ENCODE measurements at regions not wholly inside any gene's neighbourhood (a gene's known extent, or its start where the extent isn't known, plus 50 kb on each side); places are given as distances from the start of the nearest gene placed in this dataset.

DNA sequence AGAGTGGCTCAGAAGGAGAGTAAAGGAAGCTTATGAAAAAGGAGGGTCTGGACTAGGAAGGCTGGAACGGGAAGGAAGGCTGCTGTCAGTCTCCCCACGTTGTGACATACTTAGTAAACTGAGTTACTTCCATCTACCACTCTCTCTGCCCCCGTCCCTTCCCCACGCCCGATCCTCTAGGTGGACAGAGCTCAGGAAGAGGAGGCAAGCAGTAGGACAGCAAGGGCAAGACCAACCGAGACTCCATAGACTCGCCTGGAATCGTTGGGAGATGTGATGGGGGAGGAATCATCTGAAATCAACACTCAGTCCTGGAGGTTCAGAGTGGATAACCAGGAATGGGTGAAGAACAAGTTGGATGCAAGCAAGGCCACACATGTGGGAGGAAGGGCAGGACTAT lies 240.7 kb downstream of the BUD13 start:
- DNase-seq (ENCODE audit: low read depth): no peak

DNA sequence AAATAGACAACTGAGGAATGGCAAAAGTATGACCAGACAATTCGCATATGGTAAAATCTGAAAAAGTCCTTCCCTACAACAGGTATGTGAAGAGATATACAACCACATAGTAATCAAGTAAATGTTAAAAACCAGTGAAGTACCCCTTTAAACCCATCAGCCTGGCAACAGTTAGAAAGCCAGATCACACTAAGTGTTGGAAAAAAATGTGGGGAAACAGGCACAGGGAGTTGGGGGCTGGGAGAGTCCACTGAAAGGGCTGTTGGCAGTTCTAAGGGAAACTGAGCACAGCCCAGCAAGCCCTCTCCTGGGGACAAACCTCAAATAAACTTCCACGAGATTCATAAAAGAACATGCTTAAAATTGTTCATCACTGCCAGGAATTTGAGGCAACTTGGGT lies 242.1 kb downstream of the BUD13 start:
- DNase-seq (ENCODE audit: low read depth): no peak

DNA sequence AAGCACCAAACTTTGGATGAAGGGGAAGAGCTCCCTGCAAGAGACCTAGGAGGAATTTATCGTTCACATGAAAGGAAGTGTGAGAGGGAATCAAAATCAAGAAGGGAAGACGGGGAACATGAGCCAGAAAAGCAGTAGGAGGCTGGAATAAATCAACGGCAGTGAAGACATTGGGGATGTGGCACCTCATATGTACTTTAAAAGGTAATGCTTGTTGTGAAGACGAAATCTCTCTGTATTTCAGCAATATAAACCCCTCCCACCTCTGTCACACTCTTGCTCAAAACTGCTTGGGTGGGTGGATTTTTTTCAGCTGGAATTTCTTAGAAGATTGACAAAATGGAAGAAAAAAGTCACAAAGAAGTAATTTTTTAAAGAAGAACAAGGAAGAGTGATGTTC lies 243.5 kb downstream of the BUD13 start:
- DNase-seq (ENCODE audit: low read depth): no peak

DNA sequence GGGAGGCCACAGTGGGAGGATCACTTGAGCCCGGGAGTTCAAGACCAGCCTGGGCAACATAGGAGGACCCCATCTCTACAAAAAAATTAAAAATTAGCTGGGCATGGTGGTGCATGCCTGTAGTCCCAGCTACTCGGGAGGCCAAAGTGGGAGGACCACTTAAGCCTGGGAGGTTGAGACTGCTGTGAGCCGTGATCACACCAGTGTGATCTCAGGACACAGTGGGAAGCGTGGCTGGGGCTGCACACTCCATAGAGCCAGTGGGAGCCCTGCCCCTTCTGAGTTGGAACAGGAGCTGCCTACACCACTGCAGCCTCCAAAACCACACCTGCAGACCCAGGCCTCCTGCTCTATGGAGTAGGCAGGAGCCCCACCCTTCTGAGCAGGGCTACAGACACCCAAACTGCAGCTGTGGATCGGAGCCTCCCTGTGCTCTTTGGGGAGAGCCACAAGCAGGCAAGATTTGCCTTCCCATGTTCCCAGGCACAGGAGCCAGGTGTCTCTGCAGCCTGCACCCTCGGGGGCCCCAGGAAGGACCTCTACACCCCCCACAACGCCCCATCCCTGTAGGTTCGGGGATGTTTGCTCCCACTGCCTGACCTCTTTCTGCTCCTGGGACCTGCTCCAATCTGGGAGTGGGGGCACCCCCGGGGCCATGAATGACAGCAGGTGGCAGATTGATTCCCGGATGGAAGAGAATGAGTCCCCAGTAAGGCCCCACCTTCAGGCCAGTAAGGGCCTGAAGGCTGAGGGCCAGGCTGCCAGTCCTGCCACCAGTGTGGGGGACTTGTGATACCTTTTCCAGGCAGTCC lies 245.4 kb downstream of the BUD13 start:
- DNase-seq (ENCODE audit: low read depth): no peak

DNA sequence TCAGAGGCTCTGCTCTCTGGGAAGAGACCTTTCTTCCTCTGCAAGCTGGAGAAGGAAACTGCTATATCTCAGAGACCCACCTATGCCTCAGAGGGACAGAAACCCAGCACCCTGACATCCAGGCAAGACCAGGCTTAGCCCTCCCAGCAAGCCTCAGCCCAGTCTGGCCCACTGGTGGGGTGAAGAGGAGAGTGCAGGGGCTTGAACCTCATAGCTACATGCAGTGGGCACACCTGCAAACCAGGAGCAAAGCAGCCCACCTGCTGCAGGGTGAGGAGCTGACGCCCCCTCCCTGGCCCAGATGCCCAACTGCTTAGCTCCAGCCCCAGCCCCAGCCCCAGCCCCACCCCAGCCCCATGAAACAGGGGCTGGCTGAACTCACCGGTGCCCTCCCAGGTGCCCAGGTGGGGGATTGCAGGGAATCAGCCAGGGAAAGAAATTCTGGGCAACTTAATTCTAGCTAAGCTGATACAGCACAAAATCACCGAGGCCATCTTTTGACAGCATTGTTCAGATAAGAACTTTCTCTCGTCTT lies 246.8 kb downstream of the BUD13 start:
- no peak for DNase-seq (ENCODE audit: low read depth)

DNA sequence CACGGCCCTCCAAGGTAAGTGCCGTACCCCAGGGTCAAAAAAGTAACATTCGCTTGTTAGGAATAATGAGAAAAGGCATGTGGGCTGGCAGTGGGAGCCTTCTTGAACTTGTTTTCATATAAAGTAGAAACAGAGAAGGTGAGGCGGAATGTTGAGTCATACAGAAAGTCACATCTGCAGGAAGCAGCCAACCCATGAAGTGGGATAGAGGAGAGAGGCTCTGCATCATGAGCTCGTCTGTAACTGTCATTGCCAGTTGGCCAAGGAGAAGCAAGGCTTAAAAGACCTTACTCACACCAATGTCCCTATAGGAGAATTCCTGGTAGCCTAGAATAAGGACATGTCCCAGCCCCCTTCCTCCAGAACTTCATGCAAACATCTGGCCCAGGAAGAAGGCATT lies 253.3 kb downstream of the BUD13 start:
- DNase-seq (ENCODE audit: low read depth): no peak

DNA sequence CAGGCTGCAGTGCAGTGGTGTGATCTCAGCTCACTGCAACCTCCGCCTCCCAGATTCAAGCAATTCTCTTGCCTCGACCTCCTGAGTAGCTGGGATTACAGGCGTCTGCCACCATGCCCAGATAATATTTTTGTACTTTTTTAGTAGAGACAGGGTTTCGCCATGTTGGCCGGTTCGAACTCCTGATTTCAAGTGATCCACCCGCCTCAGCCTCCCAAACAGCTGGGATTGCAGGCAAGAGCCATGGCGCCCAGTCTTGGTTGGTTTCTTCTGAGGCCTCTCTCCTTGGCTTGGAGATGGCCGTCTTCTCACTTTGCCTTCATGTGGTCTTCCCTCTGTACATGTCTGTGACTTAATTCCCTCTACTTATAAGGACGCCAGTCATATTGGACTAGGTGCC lies 254.6 kb downstream of the BUD13 start:
- DNase-seq (ENCODE audit: low read depth): no peak

DNA sequence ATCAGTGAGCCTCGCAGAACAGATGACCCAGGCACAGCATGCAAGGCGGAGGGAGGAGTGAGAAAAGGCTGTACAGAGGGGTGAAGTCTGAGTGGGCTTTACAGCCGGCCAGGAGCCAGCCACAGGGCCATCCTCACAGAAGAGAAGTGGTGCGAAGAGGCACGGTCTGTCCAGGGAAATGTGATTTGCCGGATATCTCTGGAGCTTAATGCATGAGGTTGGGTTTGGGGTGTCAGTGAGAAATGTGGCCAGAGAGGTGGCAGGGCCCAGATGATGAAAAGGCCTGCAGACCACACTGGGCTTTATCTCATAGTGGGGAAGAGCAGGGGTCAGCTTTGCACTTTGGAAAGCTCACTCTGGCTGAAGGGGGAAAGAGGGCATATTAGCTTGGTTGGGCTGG lies 255.2 kb downstream of the BUD13 start:
- no peak for DNase-seq (ENCODE audit: low read depth)

DNA sequence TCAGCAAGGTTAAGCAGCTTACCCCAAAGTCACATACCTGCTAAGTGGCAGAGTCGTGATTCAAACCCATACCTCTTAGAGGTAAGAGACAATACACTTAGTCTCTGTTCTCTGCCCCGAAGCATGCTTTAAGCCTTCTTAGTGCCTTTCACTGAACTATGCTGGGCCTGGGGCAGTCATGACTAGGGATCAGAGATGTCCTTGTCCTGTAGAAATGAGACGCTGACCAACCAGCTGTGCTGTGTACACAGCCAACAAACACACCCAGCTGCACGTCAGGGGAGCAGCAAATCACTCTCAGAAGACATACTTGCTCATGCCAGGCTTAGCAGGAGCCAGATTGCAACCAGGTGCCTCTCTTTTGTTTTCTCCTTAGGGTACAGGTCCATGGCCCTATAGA lies 255.7 kb downstream of the BUD13 start:
- DNase-seq (ENCODE audit: low read depth): no peak

DNA sequence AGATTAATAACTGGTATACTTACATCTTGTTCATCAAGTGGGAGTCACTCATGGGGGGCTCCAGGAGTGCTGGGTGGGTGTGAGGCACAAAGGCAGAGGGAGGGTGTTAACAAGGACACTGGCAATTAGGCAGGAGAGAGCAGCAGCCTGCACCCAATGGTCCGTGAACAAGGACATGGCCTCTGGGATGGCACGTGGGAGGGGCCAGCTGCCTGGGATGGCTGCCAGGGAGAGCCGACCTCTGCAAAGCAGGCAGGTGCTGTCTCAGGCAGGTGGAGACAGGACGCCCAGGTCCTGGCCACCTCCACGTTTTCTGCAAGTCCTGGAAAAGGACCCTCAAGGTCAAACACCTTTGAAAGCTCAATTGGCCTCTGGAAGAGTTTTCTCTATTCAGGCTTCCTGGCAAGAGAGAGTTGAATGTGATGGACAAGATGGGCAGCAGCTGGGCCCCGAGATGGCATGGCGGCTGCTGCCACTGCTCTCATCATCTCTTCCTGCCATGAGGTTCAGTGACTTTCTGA lies 257.1 kb downstream of the BUD13 start:
- no peak for DNase-seq (ENCODE audit: low read depth)

DNA sequence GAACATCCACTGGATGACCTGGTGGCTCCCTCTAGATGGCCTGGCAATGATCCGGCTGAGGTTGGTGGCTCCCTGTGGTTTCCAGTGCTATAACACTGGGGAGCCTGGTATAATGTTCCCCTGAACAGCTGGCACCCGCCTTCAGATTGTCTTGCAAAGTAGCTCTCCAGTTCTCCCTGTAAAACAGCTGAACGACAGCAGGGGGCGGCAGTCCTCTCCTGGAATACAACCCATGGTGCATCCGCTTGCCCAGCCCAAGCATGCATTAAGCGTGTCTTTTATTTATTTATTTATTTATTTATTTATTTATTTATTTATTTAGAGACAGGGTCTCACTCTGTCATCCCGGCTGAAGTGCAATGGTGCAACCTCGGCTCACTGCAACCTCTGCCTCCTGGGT lies 258.9 kb downstream of the BUD13 start:
- no peak for DNase-seq (ENCODE audit: low read depth)

DNA sequence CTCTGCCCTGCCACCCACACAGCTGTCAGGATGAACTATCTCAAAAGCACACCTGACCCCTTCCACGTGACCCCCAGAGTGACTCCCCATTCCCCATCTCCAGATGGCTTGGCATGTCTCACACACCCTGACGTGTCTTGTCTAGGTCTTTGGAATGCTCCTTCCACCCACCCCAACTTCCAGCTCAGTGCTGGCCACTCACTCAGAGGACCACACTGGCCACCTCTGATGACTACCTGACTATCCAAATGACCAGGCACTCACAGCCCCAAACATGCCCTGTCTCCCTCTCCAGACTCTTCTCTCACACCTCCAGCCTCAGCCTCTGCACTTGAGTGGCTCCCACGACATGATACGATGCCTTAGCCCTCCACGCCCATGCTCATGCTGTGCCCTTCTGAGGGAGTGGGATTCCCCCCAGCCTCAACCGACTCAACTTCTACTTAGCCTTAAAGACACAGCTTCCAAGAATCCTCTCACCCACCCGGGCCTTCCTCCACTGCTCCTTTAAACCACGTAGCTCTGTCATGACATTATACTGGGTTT lies 259.4 kb downstream of the BUD13 start:
- no peak for DNase-seq (ENCODE audit: low read depth)

DNA sequence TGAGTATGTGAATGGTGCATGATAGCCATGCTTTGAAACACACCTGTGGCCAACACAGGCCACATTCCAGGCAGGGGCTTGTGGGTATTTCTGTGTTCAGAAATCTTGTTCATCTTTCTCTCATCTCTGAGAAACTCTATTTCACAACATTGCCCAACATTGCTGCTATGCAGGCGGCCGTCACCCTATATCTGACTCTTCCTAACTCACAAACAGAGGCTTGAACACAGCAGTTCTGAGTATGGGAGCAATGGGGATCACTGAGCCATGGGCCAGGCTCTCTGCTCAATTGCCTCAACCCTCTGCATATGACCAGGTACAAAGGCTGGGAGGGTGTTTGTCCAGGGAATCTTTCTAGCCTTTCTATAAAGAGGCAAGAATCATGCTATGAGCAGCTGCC lies 259.9 kb downstream of the BUD13 start:
- no peak for DNase-seq (ENCODE audit: low read depth)

DNA sequence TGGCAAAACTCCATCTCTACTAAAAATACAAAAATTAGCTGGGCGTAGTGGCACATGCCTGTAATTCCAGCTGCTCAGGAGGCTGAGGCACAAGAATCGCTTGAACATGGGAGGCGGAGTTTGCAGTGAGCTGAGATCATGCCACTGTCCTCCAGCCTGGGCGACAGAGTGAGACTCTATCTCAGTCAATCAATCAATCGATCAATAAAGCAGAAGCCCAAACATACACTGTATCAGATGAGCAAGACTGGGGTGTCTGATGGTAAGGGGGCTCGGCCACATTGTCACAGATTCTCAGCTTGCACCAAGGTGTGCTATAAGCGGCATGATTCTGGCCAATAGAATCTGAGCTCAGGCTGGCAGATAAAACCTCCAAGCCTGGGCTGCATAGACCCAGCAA lies 261.1 kb downstream of the BUD13 start:
- DNase-seq (ENCODE audit: low read depth): no peak

DNA sequence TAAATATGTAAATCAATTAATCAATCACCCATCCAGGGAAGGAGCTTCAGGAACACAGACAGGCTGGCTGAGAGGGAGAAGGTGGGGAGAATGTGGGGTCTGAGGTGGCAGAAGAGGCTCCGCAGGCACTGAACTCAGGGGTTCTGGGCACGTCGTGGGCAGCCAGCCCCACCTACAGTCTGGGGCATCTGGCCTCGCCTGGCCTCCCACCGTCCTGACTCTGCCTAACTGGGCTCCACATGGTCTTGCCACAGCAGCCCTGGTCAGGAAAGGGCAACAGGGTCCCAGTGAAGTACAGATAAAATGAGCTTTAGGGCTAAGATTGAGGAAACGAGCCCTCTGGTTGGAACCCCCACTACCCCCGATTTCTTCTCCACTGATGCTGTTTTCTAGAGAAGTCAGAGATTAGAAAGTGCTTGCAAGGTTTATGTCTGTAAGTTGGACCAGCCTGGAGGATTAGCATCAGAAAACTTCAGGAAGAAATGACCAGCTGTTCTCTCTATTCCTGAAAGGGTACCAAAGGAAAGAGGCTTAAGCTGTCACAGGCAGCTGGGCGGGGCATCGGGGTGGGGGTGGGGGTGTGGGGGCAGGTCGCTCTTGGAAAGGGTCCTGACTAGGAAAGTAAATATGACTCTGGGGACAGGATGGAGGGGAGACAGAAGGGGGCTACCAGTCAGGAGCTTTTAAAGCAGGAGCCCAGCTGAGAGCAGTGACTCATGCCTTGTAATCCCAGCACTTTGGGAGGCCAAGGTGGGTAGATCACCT lies 261.7 kb downstream of the BUD13 start:
- DNase-seq (ENCODE audit: low read depth): no peak

DNA sequence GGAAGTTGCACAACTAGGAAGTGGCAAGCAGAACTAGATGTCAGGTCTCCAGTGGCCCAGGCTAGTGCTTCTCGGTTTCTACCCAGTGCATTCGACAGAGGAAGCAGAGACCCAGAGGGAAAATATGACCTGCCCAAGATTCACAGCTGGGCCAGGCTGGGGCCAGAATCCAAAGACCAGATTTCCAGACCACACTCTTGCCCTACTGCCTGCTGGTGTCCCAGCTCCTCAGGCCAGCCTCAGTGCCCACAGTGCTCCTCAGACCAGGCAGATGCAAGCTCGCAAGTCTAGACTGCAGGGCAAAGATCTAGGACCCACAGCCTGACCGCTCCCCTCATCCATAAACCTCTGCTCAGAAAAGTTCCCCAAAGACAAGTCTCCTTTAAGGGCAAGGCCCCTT lies 262.6 kb downstream of the BUD13 start:
- DNase-seq (ENCODE audit: low read depth): no peak

DNA sequence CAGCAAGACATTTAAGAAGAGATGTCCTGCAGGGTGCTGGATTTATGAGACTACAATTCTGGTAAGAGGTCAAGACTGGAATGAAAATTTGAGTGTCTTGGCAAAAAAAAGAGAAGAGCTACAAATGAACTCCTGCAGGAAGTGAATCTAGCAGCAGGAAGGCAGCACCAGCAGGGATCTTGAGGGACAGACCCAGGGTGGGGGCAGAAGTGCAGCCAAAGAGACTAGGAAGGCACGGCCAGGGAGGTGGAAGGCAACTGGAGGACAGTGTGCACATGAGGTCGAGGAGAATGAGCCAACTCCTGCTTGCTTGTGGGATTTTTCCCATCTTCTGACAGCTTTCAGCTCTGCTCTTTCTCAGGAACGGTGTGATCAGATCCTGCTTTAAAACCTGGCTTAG lies 263.2 kb downstream of the BUD13 start:
- no peak for DNase-seq (ENCODE audit: low read depth)

DNA sequence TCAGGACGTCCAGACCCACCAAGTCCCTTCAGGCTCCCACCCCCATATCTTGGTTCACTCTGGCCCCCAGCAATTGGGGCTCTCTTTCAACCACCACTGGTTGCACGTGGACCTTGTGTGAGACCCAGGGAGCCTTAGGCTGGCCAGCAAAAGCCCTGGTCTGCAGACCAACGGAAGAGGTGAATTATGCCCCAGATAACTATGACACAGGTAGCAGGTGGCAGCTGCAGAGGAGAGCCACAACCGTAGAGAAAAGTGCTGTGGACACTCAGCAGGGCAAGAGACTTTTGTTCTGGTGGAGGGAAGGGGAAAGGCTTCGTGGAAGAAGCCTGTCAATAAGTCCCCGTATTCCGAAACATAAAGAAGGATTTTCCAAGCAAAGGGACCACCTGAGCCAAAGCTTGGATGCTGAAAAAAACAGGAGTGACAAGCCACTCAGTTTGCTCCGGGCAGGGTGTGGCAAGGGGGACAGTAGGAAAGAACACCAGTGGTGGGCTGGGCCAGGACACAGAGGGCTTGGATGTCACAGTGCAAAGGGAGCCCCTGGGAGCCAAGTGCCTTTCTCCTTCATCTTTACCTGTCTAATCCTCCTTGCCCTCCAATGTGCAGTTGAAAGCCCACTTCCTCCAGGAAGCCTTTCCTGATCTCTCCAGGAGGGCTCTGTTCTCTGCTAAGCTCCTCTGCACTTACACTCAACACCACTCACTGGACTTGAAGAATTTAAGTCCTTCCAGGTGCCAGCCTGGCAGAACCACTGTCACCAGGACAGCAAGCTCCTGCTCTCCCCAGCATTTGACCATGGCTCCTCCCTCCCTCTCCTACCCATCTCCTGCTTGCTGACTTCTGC lies 264.7 kb downstream of the BUD13 start:
- DNase-seq (ENCODE audit: low read depth): no peak

DNA sequence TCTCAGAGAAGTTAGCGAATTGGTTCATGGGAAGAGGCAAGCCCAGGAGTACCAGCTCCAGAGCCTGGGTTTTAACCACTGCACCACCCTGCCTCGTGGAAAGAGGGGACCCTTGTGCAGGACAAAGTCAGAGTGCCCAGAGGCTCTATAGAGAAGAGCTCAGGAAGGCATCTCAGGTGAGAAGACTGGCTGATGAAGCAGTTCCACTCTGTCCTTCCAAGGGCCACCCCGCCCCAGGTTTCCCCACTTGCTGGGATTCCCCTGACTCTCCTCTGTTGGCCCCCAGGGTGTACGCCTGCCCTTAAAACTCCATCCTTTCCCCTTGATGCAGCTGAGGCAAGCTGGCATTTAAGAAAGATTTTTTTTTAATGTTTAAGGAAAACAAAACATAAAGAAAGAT lies 265.8 kb downstream of the BUD13 start:
- DNase-seq (ENCODE audit: low read depth): no peak

DNA sequence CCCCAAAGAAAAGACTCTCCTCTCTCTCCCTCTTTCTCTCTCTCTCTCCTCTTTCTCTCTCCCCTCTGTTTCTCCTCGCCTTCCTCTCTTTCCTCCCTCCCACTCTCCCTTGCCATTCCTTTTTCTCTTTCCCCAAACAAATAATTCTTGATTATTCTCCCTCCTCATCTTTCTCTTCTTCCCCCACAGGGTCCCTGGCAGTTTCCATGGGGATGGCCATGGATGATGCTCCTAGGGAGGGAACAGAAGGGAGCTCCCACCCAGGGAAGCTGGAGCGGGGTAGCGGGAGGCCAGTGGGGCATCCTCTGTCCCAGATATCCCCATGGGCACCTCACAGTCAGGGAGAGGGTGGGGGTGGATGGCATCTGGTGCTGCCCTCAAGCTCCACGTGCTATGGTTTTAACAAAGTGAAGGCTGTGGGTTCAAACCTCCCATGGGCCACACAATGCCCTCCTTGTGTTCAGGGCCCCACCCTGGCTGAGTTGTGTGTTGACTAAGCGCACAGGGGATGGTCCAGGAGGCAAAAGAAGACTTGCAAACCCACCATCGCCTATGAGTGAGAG lies 266.4 kb downstream of the BUD13 start:
- DNase-seq (ENCODE audit: low read depth): no peak
